Fibroblast of lung (primary cell): ENCODE measurements at regions not wholly inside any gene's neighbourhood (a gene's known extent, or its start where the extent isn't known, plus 50 kb on each side); places are given as distances from the start of the nearest gene placed in this dataset.

ENCODE experiments used
- CTCF ChIP-seq, 2 donors: IDR thresholded peaks in 1 of 2; conservative IDR thresholded peaks in 1 of 2; 1 replicate in 1 of 2; 2 replicates in 1 of 2; pipeline ENCODE4 v1.5.1; 2011 to 2012; ENCODE audit warnings: low read length in 2 of 2, control low read depth in 1 of 2, inconsistent platforms in 1 of 2, low read depth in 1 of 2, mild to moderate bottlenecking in 1 of 2
- EZH2 ChIP-seq: IDR thresholded peaks from 2 replicates; pipeline ENCODE4 v1.5.1; 2012; ENCODE audit warnings: low read length, control low read depth, mild to moderate bottlenecking; ENCODE audit errors: missing control alignments

DNA sequence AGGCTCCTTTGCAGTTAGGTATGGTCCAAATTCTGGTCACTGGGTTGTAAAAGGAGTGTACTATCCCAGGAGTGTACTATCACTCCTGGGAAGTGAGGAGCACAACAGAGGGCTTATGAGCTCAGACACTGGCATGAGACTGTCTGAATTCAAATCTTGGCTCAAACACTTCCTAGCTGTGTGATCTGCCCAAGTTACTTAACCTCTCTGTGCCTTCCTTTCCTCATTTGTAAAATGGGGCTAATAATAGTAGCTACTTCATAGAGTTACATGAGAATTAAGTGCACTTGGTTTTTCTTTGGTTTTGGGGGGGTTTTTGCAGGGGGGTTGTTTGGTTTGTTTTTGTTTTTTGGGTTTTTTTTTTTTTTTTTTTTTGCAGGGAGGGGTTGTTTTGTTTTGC lies 152.0 kb downstream of the BCOR start:
- TF ChIP-seq CTCF (conservative IDR thresholded peaks at IDR 0.05 in 1 of 2, IDR thresholded peaks at IDR 0.05 in 1 of 2; ENCODE audit: low read depth in 1 of 2, low read length in 2 of 2) (no peak), EZH2 (no peak)
